Fibroblast of pulmonary artery (primary cell): ENCODE measurements at regions not wholly inside any gene's neighbourhood (a gene's known extent, or its start where the extent isn't known, plus 50 kb on each side); places are given as distances from the start of the nearest gene placed in this dataset.
"Not testable (repeated sequence)": the region's sequence is repeated elsewhere in the genome, so short reads cannot be mapped to it uniquely, and the experiment has no call there.

Experiments used
- DNase-seq: peaks from one replicate; pipeline ENCODE4 v3.0.0-alpha.2; 2010; ENCODE audit warnings: low read depth
- H3K4me3 ChIP-seq: replicated peaks from 2 replicates; pipeline ENCODE4 v1.5.1; 2011; ENCODE audit warnings: low read depth, mild to moderate bottlenecking, control low read depth, low read length, moderate library complexity
- TF ChIP-seq, protein P1 (sequence below): IDR thresholded peaks from 2 replicates; pipeline ENCODE4 v1.5.1; 2011; ENCODE audit warnings: mild to moderate bottlenecking, control low read depth, low read length, inconsistent platforms; ENCODE audit errors: missing control alignments

DNA sequence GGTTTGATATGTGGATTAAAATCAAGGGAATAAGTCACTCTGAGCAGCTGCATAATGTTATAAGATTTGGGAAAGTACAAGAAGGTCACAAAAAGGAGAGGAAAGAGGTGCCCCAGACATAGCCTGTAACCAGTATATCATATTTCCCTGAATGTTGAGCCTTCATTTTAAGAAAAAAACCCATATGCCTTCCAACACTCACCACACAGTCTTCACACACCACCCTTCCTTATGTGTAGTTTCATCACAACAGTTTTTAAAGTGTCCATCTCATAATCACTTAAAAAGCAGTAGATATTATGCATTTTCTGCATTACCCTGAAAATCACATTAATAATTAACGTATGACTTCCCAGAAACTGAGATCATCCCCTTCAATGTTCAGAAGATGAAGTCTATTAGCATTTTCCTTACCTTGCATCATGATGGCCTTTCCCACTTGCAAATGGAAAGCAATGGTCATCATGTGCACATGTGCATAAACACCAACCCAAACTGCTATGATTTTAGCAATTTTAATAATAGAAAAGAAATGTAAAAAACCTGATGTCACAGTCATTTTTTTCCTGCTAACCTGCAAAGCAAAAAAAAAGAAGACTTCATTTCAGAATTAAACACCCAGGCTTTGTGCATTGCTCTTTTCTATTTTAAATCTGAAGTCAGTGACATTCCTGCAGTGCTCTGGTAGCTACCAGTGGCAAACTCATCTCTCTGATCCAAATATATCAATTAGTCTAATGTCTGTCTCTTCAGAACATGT, 465.0 kb downstream of the SUCLG1 start:
- no peak overlapping the region for H3K4me3 ChIP-seq
- TF ChIP-seq, protein P1, sequence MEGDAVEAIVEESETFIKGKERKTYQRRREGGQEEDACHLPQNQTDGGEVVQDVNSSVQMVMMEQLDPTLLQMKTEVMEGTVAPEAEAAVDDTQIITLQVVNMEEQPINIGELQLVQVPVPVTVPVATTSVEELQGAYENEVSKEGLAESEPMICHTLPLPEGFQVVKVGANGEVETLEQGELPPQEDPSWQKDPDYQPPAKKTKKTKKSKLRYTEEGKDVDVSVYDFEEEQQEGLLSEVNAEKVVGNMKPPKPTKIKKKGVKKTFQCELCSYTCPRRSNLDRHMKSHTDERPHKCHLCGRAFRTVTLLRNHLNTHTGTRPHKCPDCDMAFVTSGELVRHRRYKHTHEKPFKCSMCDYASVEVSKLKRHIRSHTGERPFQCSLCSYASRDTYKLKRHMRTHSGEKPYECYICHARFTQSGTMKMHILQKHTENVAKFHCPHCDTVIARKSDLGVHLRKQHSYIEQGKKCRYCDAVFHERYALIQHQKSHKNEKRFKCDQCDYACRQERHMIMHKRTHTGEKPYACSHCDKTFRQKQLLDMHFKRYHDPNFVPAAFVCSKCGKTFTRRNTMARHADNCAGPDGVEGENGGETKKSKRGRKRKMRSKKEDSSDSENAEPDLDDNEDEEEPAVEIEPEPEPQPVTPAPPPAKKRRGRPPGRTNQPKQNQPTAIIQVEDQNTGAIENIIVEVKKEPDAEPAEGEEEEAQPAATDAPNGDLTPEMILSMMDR: no peak
- no peak for DNase-seq

DNA sequence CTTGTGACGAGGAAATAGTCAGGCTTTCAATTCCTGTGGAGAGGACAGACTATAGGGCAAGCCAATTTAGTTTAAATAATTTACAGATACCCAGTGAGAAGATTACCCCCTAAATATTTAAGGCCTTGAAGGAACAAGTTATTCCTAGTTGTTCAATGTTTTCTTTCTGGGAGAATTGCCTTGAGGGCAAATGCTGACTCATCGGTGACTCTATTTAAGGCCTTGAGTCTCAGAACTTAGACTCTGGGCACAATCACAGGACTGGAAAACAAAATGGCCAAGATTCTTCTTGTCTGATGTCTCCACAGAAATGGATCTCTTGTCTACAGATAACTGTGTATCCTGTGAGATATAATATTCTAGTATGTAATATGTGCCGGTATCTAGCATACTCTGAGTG, 467.1 kb downstream of the SUCLG1 start:
- TF ChIP-seq, protein P1: no peak
- no peak overlapping the region for H3K4me3 ChIP-seq
- no peak for DNase-seq

DNA sequence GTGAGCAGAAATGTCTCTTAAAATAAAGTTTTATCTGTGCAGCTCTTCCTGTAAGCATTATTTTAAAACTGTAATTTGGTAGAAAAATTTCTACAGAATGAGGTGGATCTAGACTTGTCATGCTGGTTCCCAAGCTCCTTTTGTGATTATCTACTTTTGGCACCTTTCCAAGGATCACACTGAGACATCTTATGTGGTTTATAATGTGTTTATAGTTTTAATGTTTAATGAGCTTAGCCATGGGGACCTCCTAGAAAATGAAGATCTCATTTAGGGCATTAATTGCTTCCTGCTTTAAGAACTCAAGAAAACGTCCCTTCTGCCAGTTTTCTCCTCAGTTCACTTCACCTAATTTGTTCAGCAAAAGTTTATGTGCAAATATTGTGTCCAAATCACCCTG, 468.4 kb downstream of the SUCLG1 start:
- DNase-seq: no peak
- TF ChIP-seq, protein P1: no peak
- no peak overlapping the region for H3K4me3 ChIP-seq

DNA sequence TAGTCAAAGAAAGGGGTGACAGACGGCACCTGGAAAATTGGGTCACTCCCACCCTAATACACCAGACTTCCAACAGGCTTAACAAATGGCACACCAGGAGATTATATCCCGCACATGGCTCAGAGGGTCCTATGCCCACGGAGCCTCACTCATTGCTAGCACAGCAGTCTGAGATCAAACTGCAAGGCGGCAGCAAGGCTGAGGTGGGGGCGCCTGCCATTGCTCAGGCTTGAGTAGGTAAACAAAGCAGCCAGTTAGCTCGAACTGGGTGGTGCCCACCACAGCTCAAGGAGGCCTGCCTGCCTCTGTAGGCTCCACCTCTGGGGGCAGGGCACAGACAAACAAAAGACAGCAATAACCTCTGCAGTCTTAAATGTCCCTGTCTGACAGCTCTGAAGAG, 482.5 kb downstream of the SUCLG1 start:
- H3K4me3 ChIP-seq, DNase-seq: not testable (repeated sequence)

DNA sequence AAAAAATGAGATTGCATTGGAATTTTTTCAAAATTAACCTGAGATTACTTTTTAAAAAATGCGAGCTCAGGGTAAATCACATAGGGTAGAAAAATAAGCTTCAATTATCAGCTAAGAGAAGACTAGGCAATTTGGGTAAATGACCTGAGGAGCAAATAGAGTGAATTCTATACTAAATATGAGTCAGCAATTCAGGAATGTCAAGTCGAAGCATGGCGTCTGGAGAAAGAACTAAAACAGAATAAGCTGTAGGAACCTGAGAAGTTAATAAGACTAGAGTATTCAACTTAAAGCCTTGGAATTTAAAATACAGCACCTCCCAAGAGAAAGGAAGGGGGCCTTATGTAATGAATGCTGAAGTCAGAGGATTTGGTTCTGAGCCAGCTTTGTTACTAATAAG, 487.0 kb downstream of the SUCLG1 start:
- TF ChIP-seq, protein P1: no peak
- DNase-seq: peak; percentile 3

GRCh38 chr2:83971547-83971946, 487.5 kb downstream of the SUCLG1 start:
- no peak overlapping the region for H3K4me3 ChIP-seq
- TF ChIP-seq, protein P1: no peak
- DNase-seq: peak; percentile 11

More for the DNA sequence above, 487.0 kb downstream of the SUCLG1 start:
- no peak overlapping the region for H3K4me3 ChIP-seq

GRCh38 chr2:83970217-83970929, 488.7 kb downstream of the SUCLG1 start:
- TF ChIP-seq, protein P1: no peak
- DNase-seq: no peak

More at GRCh38 chr2:83970217-83970929, 488.7 kb downstream of the SUCLG1 start:
- H3K4me3 ChIP-seq: no peak overlapping the region
